Left cardiac atrium (tissue), 4 donors: ENCODE measurements at regions not wholly inside any gene's neighbourhood (a gene's known extent, or its start where the extent isn't known, plus 50 kb on each side); places are given as distances from the start of the nearest gene placed in this dataset.

Experiments
- ATAC-seq, 2 donors: fragments of 200-7000 bp; cut with Tn5 transposase; one replicate each; pipeline ENCODE4 v1.9.1; 2020; ENCODE audit warnings: mild to moderate bottlenecking in 2 of 2, moderate library complexity in 2 of 2
- DNase-seq: peaks from one replicate; pipeline ENCODE4 v3.0.0-alpha.2; 2020
- intact Hi-C, 2 donors: fragments of 100-400 bp; cut with DNase I; formaldehyde crosslinking; loops; one replicate each; pipeline versions ENCODE4 v1.14.1 to v1.15.1; 2022 to 2023
- donor health status: DM: no; HTN: yes; CAD: no.
- donor health status: DM: no; HTN: yes; CAD: no; lungs with severe emphysema.
- donor health status: DM: yes; HTN: yes; CAD: no.
- donor health status: Dilated cardiomyopathy.

- intact Hi-C loops: no loop called here
- DNase-seq (no peak), ATAC-seq (no peak)
These were observed 109.3 kb upstream of the AFDN start for GRCh38 chr6:167717455-167717854.

DNA sequence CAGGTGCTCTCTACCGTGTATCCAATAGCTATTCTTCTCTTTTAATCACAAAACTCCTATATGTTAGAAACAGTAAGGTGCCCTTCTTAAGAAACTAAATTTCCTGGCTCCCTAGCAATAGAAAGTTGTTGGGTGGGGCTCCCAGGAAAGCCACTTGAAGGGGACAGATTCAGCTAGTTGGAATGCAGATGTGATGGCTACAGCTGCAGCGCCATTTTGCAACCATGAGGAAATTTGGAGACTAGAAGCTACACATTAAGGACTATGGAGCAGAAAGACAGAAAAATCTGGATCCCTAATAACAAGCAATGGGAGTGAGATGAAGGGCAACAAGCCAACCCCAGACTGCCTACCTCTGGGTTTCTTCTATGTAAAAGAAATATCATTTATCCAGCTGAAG, 108.8 kb upstream of the AFDN start:
- DNase-seq: no peak
- ATAC-seq: no peak
- intact Hi-C loops: no loop called here

- DNase-seq (no peak), ATAC-seq (no peak)
- intact Hi-C loops: no loop called here
These were observed 106.8 kb upstream of the AFDN start for GRCh38 chr6:167719920-167720319.

DNA sequence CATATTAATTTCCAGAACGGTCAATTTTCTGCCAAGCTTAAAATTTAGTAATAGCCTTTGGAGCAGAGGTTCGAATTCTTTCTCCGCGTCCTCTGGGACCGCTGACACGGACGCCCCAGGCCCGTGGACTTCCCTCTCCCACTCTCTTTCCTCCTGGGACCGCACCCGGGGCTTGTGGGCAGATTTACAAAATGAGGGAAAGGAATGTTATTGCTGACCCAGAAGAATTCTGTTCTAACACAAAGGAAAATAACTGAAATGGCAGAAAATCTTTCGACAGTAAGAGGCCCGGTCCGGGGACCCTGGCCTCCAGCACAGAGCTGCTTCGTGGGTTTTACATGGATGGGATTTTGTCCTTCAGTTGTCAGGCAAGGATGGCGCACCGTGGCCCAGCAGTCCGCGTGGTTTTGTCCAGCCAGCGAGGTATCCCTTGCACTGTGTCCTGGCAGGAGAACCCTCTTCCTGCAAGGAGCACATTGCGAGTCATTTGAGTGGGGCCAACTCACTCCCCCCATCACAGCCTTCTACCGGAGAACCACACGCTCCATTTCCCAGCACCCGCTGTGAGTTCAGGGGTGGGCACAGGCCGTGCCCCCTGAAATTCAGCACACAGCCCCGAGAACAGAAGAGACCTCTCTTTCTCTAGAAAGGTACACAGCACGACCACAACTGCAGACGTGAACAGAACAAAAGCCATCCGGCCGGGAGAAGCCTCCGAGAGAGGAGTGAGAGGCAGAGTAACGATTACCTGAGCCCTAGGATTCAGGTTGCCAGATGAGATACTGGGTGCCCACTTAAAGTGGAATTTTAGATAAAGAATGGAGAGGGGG, 106.0 kb upstream of the AFDN start:
- ATAC-seq (no peak), DNase-seq (no peak)
- intact Hi-C loops: no loop called here

- ATAC-seq (no peak), DNase-seq (no peak)
- intact Hi-C loops: no loop called here
These were observed 105.4 kb upstream of the AFDN start for GRCh38 chr6:167721291-167721690.

DNA sequence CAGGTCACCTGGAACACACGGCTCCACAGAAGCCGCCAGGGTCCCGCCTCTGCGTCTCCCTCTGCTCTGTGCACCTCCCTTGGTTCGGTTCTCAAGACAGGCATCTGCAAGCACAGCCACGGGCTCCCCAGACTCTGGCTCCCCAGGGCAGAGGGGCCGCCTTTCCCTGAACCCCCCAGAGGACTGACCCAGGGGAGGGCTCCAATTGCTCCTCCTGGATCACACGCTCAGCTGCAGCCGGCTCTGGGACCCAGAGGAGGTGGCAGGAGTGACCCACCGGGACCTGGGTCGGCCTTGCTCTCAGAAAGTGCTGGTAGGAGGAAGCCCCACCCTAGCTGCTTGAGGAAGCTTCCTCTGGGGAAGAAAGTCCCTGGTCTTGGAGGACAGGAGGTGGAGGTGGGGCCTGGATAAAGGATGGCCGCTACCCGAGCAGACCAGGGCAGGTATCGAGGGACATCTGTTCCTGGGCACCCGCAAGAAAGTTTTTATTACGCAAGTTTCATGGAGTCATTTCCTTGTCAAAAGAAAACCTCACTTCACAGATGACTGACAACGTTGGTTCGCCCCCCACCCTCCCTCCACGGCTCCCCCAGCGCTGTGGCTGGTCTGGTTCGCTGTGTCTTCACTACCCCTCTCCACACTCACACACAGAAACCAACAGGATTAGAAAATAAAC, 103.9 kb upstream of the AFDN start:
- peak in 1 of 2 donors; percentile 27 for ATAC-seq
- intact Hi-C loops: no loop called here
- DNase-seq: no peak

- intact Hi-C loops: no loop called here
- ATAC-seq (no peak), DNase-seq (no peak)
These were observed 100.6 kb upstream of the AFDN start for GRCh38 chr6:167726043-167726621.

DNA sequence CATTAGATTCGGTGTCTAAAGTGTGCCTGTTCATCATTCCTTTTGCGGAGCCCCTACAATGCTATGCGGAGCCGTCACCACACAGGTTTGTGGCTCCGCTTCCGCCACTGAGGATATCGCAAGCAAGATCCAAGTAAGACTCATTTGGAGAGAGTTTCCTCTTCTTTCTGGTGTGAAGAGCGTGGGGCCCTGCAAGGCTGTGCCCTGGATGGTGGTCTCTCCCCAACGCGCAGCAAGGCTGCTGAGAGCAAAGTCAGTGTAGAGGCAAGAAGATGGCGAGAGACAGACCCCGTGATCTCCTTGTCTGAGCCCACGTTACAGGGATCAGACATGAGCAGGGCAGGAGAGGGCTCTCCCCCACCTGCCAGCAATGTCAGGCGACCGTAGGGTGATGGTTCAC, 96.3 kb upstream of the AFDN start:
- no peak for DNase-seq
- ATAC-seq: no peak
- intact Hi-C loops: no loop called here

GRCh38 chr6:167731216-167731615, 95.5 kb upstream of the AFDN start:
- DNase-seq: no peak
- intact Hi-C loops: no loop called here
- ATAC-seq: no peak

DNA sequence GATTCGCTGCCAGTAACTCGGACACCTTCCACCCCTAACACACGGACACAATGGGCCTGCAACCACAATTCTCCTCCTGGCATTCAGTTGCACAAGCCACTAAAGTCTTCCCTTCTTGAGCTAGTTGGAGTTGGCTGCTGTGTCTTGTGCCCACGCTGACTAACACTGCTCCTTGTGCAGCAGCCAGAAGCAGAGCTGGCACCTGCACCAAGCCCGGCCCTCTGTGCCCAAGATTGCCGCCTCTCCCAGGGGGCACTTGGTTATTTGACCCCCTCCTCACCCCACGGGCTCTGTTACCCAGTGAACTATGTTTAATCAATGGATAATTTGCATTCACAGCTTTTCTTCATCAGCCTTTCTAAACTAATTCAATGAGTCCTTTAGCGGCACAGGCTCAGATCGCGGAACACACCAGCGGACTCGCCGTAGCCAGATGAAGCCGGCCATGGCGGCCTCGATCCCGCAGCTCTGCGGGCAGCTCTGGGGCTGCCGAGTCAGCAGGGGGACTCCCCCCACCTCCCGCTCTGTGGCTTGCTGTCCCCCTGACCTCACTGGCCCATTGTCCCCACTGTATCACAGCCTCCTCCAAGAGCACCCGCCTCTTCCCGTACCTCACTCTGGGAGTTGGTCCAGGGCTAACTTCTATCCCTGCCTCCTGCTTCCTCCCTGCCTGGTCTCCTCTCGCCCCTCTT, 94.8 kb upstream of the AFDN start:
- no peak for DNase-seq
- no peak for ATAC-seq
- intact Hi-C loops: no loop called here

DNA sequence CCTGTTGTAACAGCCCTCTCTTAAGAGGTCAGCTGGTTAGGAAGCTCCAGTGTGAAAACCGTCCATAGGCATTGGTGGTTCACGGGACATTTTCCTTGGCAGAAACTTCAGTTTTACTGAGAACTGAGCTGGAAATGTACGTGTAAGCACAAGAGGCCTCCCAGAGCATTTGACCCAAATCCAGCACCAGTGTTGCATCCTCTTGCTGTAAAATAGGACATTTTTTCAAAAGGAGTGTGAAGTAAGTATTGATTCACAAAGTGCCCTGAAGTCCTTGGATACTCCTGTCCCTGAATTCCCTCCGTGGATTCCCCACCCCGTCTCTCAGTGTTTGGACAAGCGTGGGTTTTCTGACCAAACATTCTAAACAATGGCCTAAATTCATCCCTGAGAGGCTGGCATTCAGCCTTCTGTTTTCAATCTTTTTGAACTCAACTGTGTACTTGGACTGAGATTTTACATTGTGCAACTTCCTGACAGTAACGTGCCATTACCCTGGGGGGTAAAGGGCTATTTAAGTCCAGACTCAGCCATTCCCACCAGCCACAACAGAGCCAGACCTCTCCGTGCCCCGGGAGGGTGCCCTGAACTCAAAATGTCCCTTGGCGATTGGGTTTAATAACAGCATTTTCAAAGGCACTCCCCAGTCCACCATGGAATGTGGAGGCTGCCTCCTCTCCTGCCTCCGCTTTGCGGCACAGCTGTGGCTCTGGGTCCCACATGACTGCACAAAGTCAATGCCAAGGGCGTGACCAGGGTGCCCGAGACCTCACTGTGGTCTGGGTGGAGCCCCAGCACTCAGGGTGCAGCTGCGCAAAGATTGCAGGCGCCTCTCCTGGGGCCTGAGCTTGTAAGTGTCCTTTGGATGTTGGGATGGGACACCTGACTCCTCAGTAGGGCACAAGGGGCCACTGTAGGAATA, 92.7 kb upstream of the AFDN start:
- DNase-seq: no peak
- peak; percentile 57 to 87 for ATAC-seq
- intact Hi-C loops: no loop called here

- ATAC-seq (no peak), DNase-seq (no peak)
- intact Hi-C loops: no loop called here
These were observed 92.0 kb upstream of the AFDN start for GRCh38 chr6:167734662-167735083.

GRCh38 chr6:167735084-167735950, 91.4 kb upstream of the AFDN start:
- intact Hi-C loops: no loop called here
- ATAC-seq (no peak), DNase-seq (no peak)

DNA sequence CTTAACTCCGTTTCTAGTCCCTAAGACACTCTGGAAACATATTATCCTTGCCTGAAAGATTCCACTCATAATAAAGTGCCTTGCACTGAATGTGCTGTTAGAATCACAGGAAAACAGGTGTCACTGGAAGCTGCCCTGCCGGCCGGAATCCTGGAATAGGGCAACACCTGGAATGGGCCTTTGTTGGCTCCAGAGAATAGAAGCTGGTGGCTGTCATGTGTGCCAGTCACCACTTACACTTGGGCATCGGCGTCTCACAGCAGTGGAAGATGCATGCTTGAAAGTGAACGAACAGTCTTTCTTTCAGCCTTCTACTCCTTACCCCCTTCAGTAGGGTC, 90.8 kb upstream of the AFDN start:
- DNase-seq: no peak
- intact Hi-C loops: no loop called here
- ATAC-seq: no peak

DNA sequence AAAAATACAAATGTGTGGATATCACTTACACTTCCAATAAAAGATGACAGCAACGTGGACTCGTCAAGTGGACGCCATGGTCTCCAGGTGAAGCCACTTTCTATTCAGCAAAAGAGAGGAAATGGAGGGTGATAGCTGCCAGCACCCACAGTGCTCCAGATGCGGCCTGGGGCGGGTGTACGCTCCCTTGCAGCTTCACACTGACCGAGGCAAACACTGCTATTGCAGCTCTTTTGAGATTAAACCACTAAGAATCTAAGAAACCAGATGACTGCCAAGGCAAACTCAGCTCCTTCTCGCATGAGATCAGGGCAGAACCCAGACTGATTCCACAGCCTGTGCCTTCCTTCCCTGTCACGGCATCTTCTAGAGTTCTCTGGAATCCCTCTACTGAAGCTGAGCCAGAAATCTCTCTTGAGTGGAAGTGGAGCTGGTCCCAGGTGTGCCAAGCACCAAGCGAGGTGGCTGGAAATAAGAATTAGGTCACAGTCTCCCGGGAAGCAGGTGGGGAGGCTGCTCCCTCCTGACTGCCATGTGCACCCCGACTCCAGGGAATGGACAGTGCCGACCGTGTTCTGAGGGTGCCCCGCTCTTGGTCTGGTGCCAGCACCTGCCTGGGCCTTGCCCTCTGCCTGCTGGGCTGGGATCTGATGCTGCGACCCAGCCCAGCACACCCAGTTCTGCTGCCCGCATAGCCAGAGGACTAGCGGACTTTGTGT, 90.1 kb upstream of the AFDN start:
- intact Hi-C loops: no loop called here
- no peak for DNase-seq
- ATAC-seq: peak in 1 of 2 donors; percentile 6

- no peak for DNase-seq
- peak in 1 of 2 donors; percentile 8 for ATAC-seq
These were observed 89.4 kb upstream of the AFDN start for GRCh38 chr6:167737205-167737830.

GRCh38 chr6:167738386-167738785, 88.3 kb upstream of the AFDN start:
- DNase-seq (no peak), ATAC-seq (no peak)
- intact Hi-C loops: no loop called here

More at GRCh38 chr6:167737205-167737830, 89.4 kb upstream of the AFDN start:
- intact Hi-C loops: no loop called here
